WERI-Rb-1 (cell line): ENCODE measurements at regions not wholly inside any gene's neighbourhood (a gene's known extent, or its start where the extent isn't known, plus 50 kb on each side); places are given as distances from the start of the nearest gene placed in this dataset.

Experiments
- DNase-seq: peaks from one replicate; pipeline ENCODE4 v3.0.0-alpha.2; 2020
- H3K27ac ChIP-seq: fragments of 250-450 bp; sonication (Bioruptor Pico); 2 replicates; pipeline ENCODE4 v1.5.1; 2020; ENCODE audit warnings: mild to moderate bottlenecking, moderate library complexity
- H3K27me3 ChIP-seq: fragments of 250-450 bp; sonication (Bioruptor Pico); 2 replicates; pipeline ENCODE4 v1.5.1; 2021; ENCODE audit warnings: mild to moderate bottlenecking, low read depth, moderate library complexity; ENCODE audit not compliant: insufficient read depth, severe bottlenecking
- H3K36me3 ChIP-seq: fragments of 250-450 bp; sonication (Bioruptor Pico); 2 replicates; pipeline ENCODE4 v1.5.1; 2020; ENCODE audit warnings: mild to moderate bottlenecking, moderate library complexity
- H3K4me3 ChIP-seq: 2 replicates; pipeline ENCODE4 v1.5.1; 2011; ENCODE audit warnings: low read depth, mild to moderate bottlenecking, control low read depth, low read length
- H3K9me3 ChIP-seq: fragments of 250-450 bp; sonication (Bioruptor Pico); 2 replicates; pipeline ENCODE4 v1.5.1; 2021; ENCODE audit warnings: mild to moderate bottlenecking, moderate library complexity; ENCODE audit not compliant: severe bottlenecking
- TF ChIP-seq, protein P1 (sequence below): IDR thresholded peaks from 2 replicates; pipeline ENCODE4 v1.5.1; 2011; ENCODE audit warnings: low read depth, mild to moderate bottlenecking, control low read depth, inconsistent platforms, low read length

DNA sequence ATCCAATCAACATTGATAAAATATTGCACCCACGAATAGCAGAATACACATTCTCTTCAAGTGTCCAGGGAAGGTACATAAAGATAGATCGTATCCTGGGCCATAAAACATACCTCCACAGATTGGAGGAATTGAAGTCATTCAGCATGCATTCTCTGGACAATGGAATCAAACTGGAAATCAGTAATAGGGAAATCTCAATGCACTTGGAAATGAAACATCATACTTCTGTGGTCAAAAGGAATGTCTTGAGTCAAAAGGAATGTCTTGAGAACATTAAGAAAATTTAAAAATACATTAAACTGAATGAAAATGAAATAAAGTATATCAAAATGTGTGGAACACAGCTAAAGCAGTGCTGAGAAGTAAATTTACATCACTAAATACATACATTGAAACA, 138.8 kb downstream of the TFAP2A start:
- H3K9me3 ChIP-seq = no peaks in the 10 kb centered on the region
- H3K27me3 ChIP-seq = no peaks in the 10 kb centered on the region
- no peak overlapping the region for H3K27ac ChIP-seq
- no peak overlapping the region for H3K4me3 ChIP-seq
- TF ChIP-seq, protein P1, sequence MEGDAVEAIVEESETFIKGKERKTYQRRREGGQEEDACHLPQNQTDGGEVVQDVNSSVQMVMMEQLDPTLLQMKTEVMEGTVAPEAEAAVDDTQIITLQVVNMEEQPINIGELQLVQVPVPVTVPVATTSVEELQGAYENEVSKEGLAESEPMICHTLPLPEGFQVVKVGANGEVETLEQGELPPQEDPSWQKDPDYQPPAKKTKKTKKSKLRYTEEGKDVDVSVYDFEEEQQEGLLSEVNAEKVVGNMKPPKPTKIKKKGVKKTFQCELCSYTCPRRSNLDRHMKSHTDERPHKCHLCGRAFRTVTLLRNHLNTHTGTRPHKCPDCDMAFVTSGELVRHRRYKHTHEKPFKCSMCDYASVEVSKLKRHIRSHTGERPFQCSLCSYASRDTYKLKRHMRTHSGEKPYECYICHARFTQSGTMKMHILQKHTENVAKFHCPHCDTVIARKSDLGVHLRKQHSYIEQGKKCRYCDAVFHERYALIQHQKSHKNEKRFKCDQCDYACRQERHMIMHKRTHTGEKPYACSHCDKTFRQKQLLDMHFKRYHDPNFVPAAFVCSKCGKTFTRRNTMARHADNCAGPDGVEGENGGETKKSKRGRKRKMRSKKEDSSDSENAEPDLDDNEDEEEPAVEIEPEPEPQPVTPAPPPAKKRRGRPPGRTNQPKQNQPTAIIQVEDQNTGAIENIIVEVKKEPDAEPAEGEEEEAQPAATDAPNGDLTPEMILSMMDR = no peak
- DNase-seq = no peak
- H3K36me3 ChIP-seq = no peaks in the 10 kb centered on the region

DNA sequence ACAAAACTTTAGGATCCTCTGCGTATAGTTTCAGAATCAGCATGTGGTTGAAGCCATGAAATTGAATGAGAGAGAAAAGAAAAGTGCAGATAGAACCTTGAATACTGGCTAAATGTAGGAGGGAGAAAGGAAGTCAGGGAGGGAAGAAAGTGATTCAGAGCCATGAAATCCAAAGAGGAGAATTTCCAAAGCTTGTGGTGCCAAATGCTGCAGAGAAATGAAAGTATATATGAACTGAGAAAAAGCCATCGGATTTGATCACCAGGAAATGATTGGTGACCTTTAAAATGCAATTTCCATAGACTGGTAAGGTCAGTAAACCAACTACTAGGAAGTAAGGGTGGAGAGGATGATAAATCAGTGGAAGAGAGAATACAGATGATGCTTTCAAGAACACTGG, 142.3 kb downstream of the TFAP2A start:
- H3K27ac ChIP-seq = no peak overlapping the region
- no peak overlapping the region for H3K4me3 ChIP-seq
- no peaks in the 10 kb centered on the region for H3K27me3 ChIP-seq
- H3K36me3 ChIP-seq = no peaks in the 10 kb centered on the region
- TF ChIP-seq, protein P1 = no peak
- no peaks in the 10 kb centered on the region for H3K9me3 ChIP-seq
- no peak for DNase-seq

DNA sequence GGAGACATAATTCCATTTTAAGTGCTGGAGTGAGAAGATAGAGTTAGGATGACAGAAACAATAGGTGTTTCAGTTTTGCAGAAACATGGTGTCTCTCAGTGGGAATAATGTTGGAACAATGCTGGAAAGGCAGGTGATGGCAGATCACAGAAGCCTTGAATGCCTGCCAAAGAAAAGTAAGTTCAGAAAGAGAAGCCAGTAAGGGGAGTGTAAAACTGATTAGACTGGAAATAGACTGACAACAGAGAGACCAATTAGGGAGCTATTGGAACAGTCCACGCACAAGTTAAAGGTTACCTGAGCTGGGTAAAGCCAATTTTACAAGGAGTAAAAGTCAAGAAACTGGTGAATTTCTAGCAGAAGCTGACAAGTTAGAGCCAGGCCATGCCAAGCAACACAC, 142.9 kb downstream of the TFAP2A start:
- no peak overlapping the region for H3K4me3 ChIP-seq
- no peaks in the 10 kb centered on the region for H3K27me3 ChIP-seq
- no peak for DNase-seq
- H3K9me3 ChIP-seq = no peaks in the 10 kb centered on the region
- TF ChIP-seq, protein P1 = no peak
- no peaks in the 10 kb centered on the region for H3K36me3 ChIP-seq
- no peak overlapping the region for H3K27ac ChIP-seq

DNA sequence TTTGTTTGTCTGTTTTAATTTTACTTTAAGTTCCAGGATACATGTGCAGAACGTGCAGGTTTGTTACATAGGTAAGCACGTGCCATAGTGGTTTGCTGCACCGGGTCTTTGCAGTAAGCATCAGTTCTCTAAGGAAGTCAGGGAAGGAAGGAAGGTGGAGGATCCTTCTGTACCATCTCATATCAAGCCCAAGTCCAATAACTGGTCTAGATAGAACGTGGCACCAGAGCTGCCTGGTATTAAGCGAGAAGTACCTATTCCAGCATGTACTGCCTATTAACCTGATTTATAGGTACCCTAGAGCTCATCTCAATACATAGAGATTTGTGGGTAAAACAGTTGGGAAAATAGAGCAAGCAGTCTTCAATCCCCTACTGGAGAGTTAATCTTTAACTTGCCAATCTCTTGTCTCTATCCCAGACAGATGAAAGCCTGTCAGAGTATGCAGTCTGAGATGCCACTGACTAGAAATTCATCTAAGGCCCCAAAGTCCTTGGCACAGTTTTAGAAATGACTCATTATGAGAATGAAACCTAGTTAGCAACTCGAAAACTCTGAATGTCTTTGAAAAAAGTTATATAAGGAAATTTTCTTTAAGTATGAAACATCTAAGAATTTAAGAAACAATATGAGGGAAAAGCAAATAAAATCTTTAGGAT, 144.9 kb downstream of the TFAP2A start:
- Histone ChIP-seq H3K4me3 (no peak overlapping the region), H3K27me3 (no peaks in the 10 kb centered on the region), H3K36me3 (no peaks in the 10 kb centered on the region), H3K27ac (no peak overlapping the region), H3K9me3 (no peaks in the 10 kb centered on the region)
- DNase-seq = no peak
- TF ChIP-seq, protein P1 = no peak

DNA sequence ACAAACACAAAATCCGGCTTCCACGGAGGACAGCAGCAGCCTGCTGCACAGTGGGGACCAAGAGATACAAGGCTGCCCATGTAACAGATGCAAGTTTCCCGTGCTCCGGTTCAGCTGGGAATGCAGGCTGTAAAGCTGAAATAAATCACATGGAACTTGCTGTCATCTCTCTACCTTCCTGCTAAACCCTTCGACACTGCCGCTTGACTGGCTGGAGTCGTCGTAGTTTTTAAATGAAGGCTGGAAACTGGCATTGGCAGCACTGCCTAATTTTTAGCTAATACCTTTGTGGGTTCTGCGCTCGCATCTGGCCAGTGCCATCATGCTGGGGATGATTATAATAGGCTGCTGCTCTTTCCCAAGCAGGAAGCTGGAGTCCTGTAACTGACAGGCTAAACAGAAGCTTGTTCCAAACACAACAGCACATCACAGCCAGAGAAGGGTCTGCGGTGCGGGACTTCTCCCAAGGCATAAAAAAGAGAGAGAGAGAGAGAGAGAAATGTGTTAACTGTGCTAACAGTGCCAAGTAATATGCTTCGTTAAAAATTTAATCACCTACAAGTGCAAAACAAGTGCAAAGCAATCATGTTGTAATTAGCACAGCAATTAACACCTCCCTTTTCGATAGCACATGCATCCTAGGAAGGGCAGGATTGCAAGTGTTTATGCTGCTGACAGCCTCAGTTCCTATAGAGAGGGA, 146.1 kb downstream of the TFAP2A start:
- no peaks in the 10 kb centered on the region for H3K9me3 ChIP-seq
- no peak overlapping the region for H3K4me3 ChIP-seq
- no peaks in the 10 kb centered on the region for H3K36me3 ChIP-seq
- H3K27ac ChIP-seq = no peak overlapping the region
- no peak for DNase-seq
- TF ChIP-seq, protein P1 = no peak
- no peaks in the 10 kb centered on the region for H3K27me3 ChIP-seq
